ENCODE measurements at regions not wholly inside any gene's neighbourhood (a gene's known extent, or its start where the extent isn't known, plus 50 kb on each side); places are given as distances from the start of the nearest gene placed in this dataset.

DNA sequence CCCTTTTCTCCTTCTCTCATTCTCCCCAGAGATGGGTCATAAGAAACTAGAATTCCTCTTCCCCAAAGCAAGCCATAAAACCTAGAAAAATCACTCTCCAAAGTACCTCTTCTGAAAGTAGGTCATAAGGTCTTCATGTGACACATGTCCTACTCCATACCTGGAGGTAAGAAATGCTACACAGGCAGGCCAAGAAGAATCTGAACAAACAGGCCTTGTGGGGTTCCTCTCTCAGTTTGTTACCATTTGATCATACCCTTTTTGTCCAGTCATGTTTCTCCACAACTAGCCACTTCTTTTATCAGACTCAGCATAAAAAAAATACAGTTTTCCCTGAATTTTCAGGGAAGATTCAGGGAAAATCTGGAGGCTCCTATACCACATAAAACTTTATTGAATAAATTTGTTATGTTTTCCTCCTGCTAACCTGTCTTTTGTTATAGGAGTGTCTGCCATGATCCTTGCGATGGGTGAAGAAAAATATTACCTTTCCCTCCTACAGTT lies 134.4 kb upstream of the LMO4 start:
- TF ChIP-seq, protein P1, sequence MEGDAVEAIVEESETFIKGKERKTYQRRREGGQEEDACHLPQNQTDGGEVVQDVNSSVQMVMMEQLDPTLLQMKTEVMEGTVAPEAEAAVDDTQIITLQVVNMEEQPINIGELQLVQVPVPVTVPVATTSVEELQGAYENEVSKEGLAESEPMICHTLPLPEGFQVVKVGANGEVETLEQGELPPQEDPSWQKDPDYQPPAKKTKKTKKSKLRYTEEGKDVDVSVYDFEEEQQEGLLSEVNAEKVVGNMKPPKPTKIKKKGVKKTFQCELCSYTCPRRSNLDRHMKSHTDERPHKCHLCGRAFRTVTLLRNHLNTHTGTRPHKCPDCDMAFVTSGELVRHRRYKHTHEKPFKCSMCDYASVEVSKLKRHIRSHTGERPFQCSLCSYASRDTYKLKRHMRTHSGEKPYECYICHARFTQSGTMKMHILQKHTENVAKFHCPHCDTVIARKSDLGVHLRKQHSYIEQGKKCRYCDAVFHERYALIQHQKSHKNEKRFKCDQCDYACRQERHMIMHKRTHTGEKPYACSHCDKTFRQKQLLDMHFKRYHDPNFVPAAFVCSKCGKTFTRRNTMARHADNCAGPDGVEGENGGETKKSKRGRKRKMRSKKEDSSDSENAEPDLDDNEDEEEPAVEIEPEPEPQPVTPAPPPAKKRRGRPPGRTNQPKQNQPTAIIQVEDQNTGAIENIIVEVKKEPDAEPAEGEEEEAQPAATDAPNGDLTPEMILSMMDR (IDR thresholded peaks at IDR 0.05; ENCODE audit: extremely low read depth in 1 of 2, insufficient read depth in 1 of 2, low read depth in 1 of 2, low read length in 2 of 2), result no peak
- TF ChIP-seq EZH2 (IDR thresholded peaks at IDR 0.05; ENCODE audit: borderline replicate concordance, low read depth, low read length, severe bottlenecking), result no peak
- no peak for TF ChIP-seq POLR2AphosphoS5 (IDR thresholded peaks at IDR 0.05; ENCODE audit: insufficient read depth, low read depth, low read length)
- TF ChIP-seq POLR2A (IDR thresholded peaks at IDR 0.05; ENCODE audit: low read depth, low read length), result no peak
